SK-N-SH (cell line): ENCODE measurements at regions not wholly inside any gene's neighbourhood (a gene's known extent, or its start where the extent isn't known, plus 50 kb on each side); places are given as distances from the start of the nearest gene placed in this dataset.

ENCODE experiments used
- CTCF ChIA-PET: fragments of 300-600, 350-600 bp; formaldehyde crosslinking; extraction: SDS; loops from one replicate; lab custom pipeline; 2021; lab: Yijun Ruan, JAX
- POLR2A ChIA-PET: fragments of 350-600 bp; sonication (Branson Sonifier 250); formaldehyde crosslinking; extraction: SDS; loops from one replicate; lab custom pipeline; 2020; ENCODE audit warnings: antibody characterized with exemption, inconsistent platforms; lab: Yijun Ruan, JAX
- DNase-seq: peaks from one replicate; pipeline ENCODE4 v3.0.0; 2012
- H2AFZ ChIP-seq: fragments of 200-600 bp; sonication (generic); 2 replicates; pipeline ENCODE4 v1.8.1; 2016; ENCODE audit warnings: antibody characterized with exemption, mild to moderate bottlenecking, low read depth
- H3F3A ChIP-seq: fragments of 200-600 bp; sonication (generic); replicated peaks from 2 replicates; pipeline ENCODE3; 2016; ENCODE audit warnings: antibody characterized with exemption, mild to moderate bottlenecking; ENCODE audit not compliant: insufficient read depth
- H3K27ac ChIP-seq, 2 experiments: fragments of 200-500 bp in 1 of 2; fragments of 200-600 bp in 1 of 2; sonication (Bioruptor generic) in 1 of 2; sonication (generic), shearing (Covaris generic) in 1 of 2; 2 replicates each; pipeline versions ENCODE4 v1.5.1 to v1.6.1; 2014 to 2016; ENCODE audit warnings: low read depth in 2 of 2, inconsistent platforms in 1 of 2, low read length in 1 of 2, mild to moderate bottlenecking in 1 of 2, mixed read lengths in 1 of 2
- H3K27me3 ChIP-seq: fragments of 200-600 bp; sonication (generic), shearing (Covaris generic); 2 replicates; pipeline ENCODE4 v1.6.1; 2016; ENCODE audit warnings: mixed run types; ENCODE audit not compliant: insufficient read depth
- H3K36me3 ChIP-seq, 2 experiments: fragments of 200-500 bp in 1 of 2; fragments of 200-600 bp in 1 of 2; sonication (Bioruptor generic) in 1 of 2; sonication (generic) in 1 of 2; replicated peaks in 1 of 2; 2 replicates each; pipeline versions ENCODE3 to v1.5.1; 2014 to 2016; ENCODE audit warnings: low read length in 1 of 2, mild to moderate bottlenecking in 1 of 2; ENCODE audit not compliant: insufficient read depth in 2 of 2, control insufficient read depth in 1 of 2
- H3K4me1 ChIP-seq, 2 experiments: fragments of 200-500 bp in 1 of 2; fragments of 200-600 bp in 1 of 2; sonication (Bioruptor generic) in 1 of 2; sonication (generic), shearing (Covaris generic) in 1 of 2; 2 replicates each; pipeline versions ENCODE4 v1.5.1 to v1.6.1; 2014 to 2016; ENCODE audit warnings: low read depth in 1 of 2, low read length in 1 of 2, mixed run types in 1 of 2; ENCODE audit not compliant: insufficient read depth in 2 of 2, control insufficient read depth in 1 of 2
- H3K4me2 ChIP-seq: fragments of 200-600 bp; sonication (generic), shearing (Covaris generic); 2 replicates; pipeline ENCODE4 v1.6.1; 2017; ENCODE audit warnings: mixed run types
- H3K4me3 ChIP-seq, 2 experiments: fragments of 200-500 bp in 1 of 2; fragments of 200-600 bp in 1 of 2; sonication (Bioruptor generic) in 1 of 2; sonication (generic), shearing (Covaris generic) in 1 of 2; 2 replicates each; pipeline versions ENCODE4 v1.5.1 to v1.8.1; 2014 to 2016; ENCODE audit warnings: low read depth in 2 of 2, inconsistent platforms in 1 of 2, low read length in 1 of 2, mild to moderate bottlenecking in 1 of 2, mixed read lengths in 1 of 2, moderate library complexity in 1 of 2
- H3K79me2 ChIP-seq: fragments of 200-600 bp; sonication (generic); 2 replicates; pipeline ENCODE4 v1.8.1; 2017; ENCODE audit warnings: mild to moderate bottlenecking; ENCODE audit not compliant: insufficient read depth
- H3K9ac ChIP-seq: fragments of 200-600 bp; sonication (generic); 2 replicates; pipeline ENCODE4 v1.6.1; 2017; ENCODE audit warnings: mixed run types
- H3K9me2 ChIP-seq: fragments of 200-600 bp; sonication (generic); 2 replicates; pipeline ENCODE4 v1.6.1; 2017; ENCODE audit warnings: mixed run types
- H3K9me3 ChIP-seq: fragments of 200-600 bp; sonication (generic); 2 replicates; pipeline ENCODE4 v1.6.1; 2017; ENCODE audit warnings: mixed run types, mild to moderate bottlenecking, moderate library complexity
- H4K20me1 ChIP-seq: fragments of 200-600 bp; sonication (generic); 2 replicates; pipeline ENCODE4 v1.6.1; 2017; ENCODE audit warnings: mild to moderate bottlenecking, mixed run types; ENCODE audit not compliant: insufficient read depth
- ELF1 ChIP-seq: IDR thresholded peaks from 2 replicates; pipeline ENCODE4 v1.4.0; 2012
- EP300 ChIP-seq, 2 experiments: IDR thresholded peaks; 2 replicates each; pipeline versions ENCODE4 v1.4.0 to v1.6.1; 2012; ENCODE audit warnings: borderline replicate concordance in 1 of 2, low read depth in 1 of 2, low read length in 1 of 2
- EZH2phosphoT487 ChIP-seq: fragments of 200-600 bp; sonication (generic); IDR thresholded peaks from 2 replicates; pipeline ENCODE4 v1.6.1; 2017; ENCODE audit warnings: low read depth, mixed run types, mild to moderate bottlenecking, antibody characterized with exemption, moderate library complexity, borderline replicate concordance
- FOXM1 ChIP-seq: IDR thresholded peaks from 2 replicates; pipeline ENCODE4 v1.4.0; 2012; ENCODE audit warnings: low read depth, mild to moderate bottlenecking
- GABPA ChIP-seq: IDR thresholded peaks from 2 replicates; pipeline ENCODE4 v1.4.0; 2012; ENCODE audit warnings: low read depth, mild to moderate bottlenecking
- IRF3 ChIP-seq: fragments of 150-350 bp; IDR thresholded peaks from 2 replicates; pipeline ENCODE4 v1.6.1; 2016; ENCODE audit warnings: mild to moderate bottlenecking, low read depth, low read length
- JUND ChIP-seq: IDR thresholded peaks from 2 replicates; pipeline ENCODE4 v1.4.0; 2012
- MXI1 ChIP-seq: IDR thresholded peaks from 2 replicates; pipeline ENCODE4 v1.6.1; 2012; ENCODE audit warnings: mild to moderate bottlenecking, low read depth, low read length, improper control_type of control experiment
- RFX5 ChIP-seq: IDR thresholded peaks from 2 replicates; pipeline ENCODE4 v1.6.1; 2012; ENCODE audit warnings: mild to moderate bottlenecking, improper control_type of control experiment, low read length
- SIN3A ChIP-seq: IDR thresholded peaks from 2 replicates; pipeline ENCODE4 v1.6.1; 2012; ENCODE audit warnings: low read depth, mild to moderate bottlenecking, low read length, moderate library complexity, borderline replicate concordance
- TAF1 ChIP-seq: IDR thresholded peaks from 2 replicates; pipeline ENCODE4 v1.6.1; 2012; ENCODE audit warnings: low read depth, mild to moderate bottlenecking, low read length, moderate library complexity, borderline replicate concordance
- YY1 ChIP-seq: IDR thresholded peaks from 2 replicates; pipeline ENCODE4 v1.4.0; 2012; ENCODE audit warnings: low read depth, mild to moderate bottlenecking
- WGBS: methylation state at CpG from one replicate; pipeline ENCODE4 v1.1.6; 2017; ENCODE audit warnings: low lambda C conversion rate; 5-methylcytosine and 5-hydroxymethylcytosine counted together
- TF ChIP-seq, protein P1 (sequence below): IDR thresholded peaks from 2 replicates; pipeline ENCODE4; 2012
- TF ChIP-seq, protein P2 (sequence below): fragments of 150-350 bp; IDR thresholded peaks from 2 replicates; pipeline ENCODE4 v1.6.1; 2017; ENCODE audit warnings: antibody characterized with exemption, low read length, low read depth, borderline replicate concordance
- TF ChIP-seq, protein P3 (sequence below): IDR thresholded peaks from 2 replicates; pipeline ENCODE4 v1.4.0; 2012; ENCODE audit warnings: low read depth, borderline replicate concordance

DNA sequence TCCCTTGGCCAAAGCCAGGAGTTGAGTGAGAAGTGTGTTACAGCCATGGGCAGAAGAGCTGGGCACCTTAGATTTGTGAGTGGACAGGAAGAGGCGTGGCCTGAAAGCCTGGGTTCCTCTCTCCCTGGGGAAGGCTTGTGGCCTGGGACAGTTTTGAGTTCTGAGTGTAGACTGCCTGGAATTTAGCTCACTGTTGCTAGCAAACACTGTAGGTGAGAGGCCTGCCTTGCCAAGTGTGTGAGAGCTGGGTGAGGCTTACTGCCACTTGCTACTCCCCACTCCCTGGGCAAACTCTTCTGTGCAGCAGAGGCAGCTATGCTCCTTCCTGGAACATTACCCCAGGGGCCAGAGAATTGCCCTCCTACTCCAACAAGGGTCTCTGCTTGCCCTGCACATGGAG, 150.0 kb upstream of the GALNT5 start:
- Histone ChIP-seq H3K27ac (no peak overlapping the region), H3K4me3 (no peak overlapping the region), H3K9me2 (no peaks in the 10 kb centered on the region), H2AFZ (no peak overlapping the region), H3K79me2 (no peaks in the 10 kb centered on the region)
- no peak for TF ChIP-seq SIN3A
- TF ChIP-seq GABPA: no peak
- TF ChIP-seq MXI1: no peak
- TF ChIP-seq, protein P1, sequence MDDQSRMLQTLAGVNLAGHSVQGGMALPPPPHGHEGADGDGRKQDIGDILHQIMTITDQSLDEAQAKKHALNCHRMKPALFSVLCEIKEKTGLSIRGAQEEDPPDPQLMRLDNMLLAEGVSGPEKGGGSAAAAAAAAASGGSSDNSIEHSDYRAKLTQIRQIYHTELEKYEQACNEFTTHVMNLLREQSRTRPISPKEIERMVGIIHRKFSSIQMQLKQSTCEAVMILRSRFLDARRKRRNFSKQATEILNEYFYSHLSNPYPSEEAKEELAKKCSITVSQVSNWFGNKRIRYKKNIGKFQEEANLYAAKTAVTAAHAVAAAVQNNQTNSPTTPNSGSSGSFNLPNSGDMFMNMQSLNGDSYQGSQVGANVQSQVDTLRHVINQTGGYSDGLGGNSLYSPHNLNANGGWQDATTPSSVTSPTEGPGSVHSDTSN: no peak
- TF ChIP-seq JUND: no peak
- no peak for TF ChIP-seq EP300 (IDR thresholded peaks at IDR 0.05; ENCODE audit: borderline replicate concordance in 1 of 2, low read depth in 1 of 2, low read length in 1 of 2)
- TF ChIP-seq FOXM1: no peak
- no peak for TF ChIP-seq IRF3
- TF ChIP-seq TAF1: no peak
- TF ChIP-seq, protein P2, sequence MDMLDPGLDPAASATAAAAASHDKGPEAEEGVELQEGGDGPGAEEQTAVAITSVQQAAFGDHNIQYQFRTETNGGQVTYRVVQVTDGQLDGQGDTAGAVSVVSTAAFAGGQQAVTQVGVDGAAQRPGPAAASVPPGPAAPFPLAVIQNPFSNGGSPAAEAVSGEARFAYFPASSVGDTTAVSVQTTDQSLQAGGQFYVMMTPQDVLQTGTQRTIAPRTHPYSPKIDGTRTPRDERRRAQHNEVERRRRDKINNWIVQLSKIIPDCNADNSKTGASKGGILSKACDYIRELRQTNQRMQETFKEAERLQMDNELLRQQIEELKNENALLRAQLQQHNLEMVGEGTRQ: no peak
- TF ChIP-seq ELF1: no peak
- TF ChIP-seq, protein P3, sequence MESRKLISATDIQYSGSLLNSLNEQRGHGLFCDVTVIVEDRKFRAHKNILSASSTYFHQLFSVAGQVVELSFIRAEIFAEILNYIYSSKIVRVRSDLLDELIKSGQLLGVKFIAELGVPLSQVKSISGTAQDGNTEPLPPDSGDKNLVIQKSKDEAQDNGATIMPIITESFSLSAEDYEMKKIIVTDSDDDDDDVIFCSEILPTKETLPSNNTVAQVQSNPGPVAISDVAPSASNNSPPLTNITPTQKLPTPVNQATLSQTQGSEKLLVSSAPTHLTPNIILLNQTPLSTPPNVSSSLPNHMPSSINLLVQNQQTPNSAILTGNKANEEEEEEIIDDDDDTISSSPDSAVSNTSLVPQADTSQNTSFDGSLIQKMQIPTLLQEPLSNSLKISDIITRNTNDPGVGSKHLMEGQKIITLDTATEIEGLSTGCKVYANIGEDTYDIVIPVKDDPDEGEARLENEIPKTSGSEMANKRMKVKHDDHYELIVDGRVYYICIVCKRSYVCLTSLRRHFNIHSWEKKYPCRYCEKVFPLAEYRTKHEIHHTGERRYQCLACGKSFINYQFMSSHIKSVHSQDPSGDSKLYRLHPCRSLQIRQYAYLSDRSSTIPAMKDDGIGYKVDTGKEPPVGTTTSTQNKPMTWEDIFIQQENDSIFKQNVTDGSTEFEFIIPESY: no peak
- no peak for TF ChIP-seq EZH2phosphoT487
- TF ChIP-seq RFX5: no peak
- no peak for TF ChIP-seq YY1
- TF ChIP-seq, all 33 proteins: peak for 0
- Histone ChIP-seq H3K27me3 (no peaks in the 10 kb centered on the region), H3K36me3 (no peaks in the 10 kb centered on the region), H3F3A (no peaks in the 10 kb centered on the region), H4K20me1 (no peaks in the 10 kb centered on the region), H3K4me2 (no peak overlapping the region), H3K9me3 (peaks cover 6% of the 10 kb centered on the region; the same call in 1 of the 2 replicates), H3K4me1 (no peaks in the 10 kb centered on the region), H3K9ac (no peak overlapping the region)
- CTCF ChIA-PET: no interaction called here
- POLR2A ChIA-PET: no interaction called here
- DNase-seq: no peak
- no CpG with 5 or more reads among the region's 1 CpG for WGBS
